Body of pancreas (tissue), 4 donors: ENCODE measurements at regions not wholly inside any gene's neighbourhood (a gene's known extent, or its start where the extent isn't known, plus 50 kb on each side); places are given as distances from the start of the nearest gene placed in this dataset.

Source experiments
- POLR2A ChIP-seq, 3 donors: fragments of 450-650 bp; IDR thresholded peaks; one replicate each; pipeline ENCODE4 v1.6.1; 2016; ENCODE audit warnings: antibody characterized with exemption in 3 of 3, mild to moderate bottlenecking in 2 of 3
- TF ChIP-seq, protein P1 (sequence below), 7 experiments: fragments of 450-650 bp in 4 of 7; fragments of 200-600 bp in 3 of 7; sonication (generic) in 3 of 7; IDR thresholded peaks; one replicate each; pipeline ENCODE4 v1.5.1; 2016 to 2019; ENCODE audit warnings: antibody characterized with exemption in 7 of 7

DNA sequence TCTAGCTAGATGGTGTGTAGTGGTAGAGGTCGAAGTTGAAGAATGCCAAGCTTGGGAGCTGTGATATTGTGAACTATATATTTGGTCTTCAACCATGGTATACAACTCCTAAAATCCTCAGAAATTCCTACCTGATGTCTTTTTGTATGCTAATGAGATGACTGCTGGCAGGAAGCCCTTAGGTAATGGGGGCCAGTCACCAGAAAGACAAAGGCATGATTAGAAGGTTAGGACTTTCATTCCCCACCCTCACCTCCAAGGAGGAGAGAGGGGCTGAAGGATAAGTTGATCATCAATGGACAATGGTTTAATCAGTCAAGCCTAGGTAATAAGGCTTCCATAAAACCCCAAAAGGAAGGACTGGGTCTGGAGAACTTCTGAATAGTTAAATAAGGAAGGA, 285.7 kb upstream of the POU5F2 start:
- TF ChIP-seq POLR2A (IDR thresholded peaks at IDR 0.05) = no peak
- TF ChIP-seq, protein P1, sequence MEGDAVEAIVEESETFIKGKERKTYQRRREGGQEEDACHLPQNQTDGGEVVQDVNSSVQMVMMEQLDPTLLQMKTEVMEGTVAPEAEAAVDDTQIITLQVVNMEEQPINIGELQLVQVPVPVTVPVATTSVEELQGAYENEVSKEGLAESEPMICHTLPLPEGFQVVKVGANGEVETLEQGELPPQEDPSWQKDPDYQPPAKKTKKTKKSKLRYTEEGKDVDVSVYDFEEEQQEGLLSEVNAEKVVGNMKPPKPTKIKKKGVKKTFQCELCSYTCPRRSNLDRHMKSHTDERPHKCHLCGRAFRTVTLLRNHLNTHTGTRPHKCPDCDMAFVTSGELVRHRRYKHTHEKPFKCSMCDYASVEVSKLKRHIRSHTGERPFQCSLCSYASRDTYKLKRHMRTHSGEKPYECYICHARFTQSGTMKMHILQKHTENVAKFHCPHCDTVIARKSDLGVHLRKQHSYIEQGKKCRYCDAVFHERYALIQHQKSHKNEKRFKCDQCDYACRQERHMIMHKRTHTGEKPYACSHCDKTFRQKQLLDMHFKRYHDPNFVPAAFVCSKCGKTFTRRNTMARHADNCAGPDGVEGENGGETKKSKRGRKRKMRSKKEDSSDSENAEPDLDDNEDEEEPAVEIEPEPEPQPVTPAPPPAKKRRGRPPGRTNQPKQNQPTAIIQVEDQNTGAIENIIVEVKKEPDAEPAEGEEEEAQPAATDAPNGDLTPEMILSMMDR (IDR thresholded peaks at IDR 0.05) = no peak
